Right kidney (tissue), 1 donor: ENCODE measurements at regions not wholly inside any gene's neighbourhood (a gene's known extent, or its start where the extent isn't known, plus 50 kb on each side); places are given as distances from the start of the nearest gene placed in this dataset.
"Not testable (repeated sequence)": the region's sequence is repeated elsewhere in the genome, so short reads cannot be mapped to it uniquely, and the experiment has no call there.

Source experiments
- DNase-seq: peaks from one replicate; pipeline ENCODE4 v3.0.0-alpha.2; 2016

GRCh38 chrY:7310482-7311269 lies 399.1 kb upstream of the AMELY start:
- DNase-seq: no peak

DNA sequence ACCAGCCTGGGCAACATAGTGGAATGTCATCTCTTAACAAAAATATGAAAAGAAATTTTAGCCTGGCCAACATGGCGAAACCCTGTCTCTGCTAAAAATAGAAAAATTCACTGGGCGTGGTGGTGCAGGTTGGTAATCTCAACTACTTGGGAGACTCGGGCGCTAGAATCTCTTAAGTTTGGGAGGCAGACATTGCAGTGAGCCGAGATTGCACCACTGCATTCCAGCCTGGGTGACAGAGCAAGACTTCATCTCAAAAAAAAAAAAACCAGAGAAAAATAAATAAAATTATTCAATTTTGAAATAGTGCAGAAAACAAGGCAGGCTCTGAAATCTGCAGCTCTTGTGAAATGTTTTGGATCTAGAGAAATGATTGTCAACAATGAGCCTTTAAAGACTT lies 397.3 kb upstream of the AMELY start:
- DNase-seq: no peak

GRCh38 chrY:7302306-7302705 lies 390.8 kb upstream of the AMELY start:
- no peak for DNase-seq

GRCh38 chrY:7299960-7300359 lies 388.4 kb upstream of the AMELY start:
- DNase-seq: no peak

GRCh38 chrY:7292113-7292512 lies 380.6 kb upstream of the AMELY start:
- no peak for DNase-seq

DNA sequence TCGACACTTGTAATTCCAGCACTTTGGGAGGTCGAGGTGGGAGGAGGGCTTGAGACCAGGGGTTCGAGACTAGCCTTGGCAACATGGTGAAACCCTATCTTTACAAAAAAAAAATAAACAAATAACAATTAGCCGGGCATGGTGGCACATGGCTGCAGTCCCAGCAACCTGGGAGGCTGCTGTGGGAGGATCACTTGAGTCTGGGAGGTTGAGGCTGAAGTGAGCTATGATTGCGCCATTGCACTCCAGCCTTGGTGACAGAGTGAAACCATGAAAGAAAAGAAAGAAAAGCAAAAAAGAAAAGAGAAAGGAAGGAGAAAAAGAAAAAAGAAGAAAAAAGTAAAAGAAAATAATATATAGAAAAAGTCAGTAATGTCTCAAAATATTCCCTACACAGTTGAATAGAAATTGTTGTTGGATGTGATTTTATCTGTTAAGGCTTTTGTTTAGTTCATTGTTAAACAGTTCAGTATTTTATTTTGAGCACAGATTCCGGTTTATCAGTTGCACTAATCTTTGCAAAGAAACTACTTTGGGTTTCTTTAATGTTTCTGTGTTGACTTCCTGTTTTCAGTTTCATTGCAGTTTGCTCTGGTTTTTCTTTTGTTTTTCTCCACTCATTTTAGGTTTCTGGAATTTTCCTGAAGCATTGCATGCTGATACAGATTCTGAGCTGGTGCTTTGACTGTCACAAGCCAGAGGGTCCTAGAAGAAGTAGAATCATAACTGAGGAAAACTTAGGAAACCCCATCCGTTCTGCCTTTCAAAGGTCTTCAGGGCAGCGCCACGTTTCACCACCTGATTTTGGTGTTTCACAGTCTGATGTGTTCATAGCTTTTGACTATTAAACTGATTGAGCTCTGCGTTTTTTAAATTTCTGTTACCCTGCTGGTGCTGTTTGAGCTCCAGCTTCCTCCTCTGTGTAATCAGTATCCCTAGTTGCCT lies 378.6 kb upstream of the AMELY start:
- no peak for DNase-seq

GRCh38 chrY:7288611-7289010 lies 377.1 kb upstream of the AMELY start:
- no peak for DNase-seq

- DNase-seq: not testable (repeated sequence)
These were observed 376.4 kb upstream of the AMELY start for GRCh38 chrY:7287963-7288362.

- no peak for DNase-seq
These were observed 373.8 kb upstream of the AMELY start for GRCh38 chrY:7285388-7285787.

DNA sequence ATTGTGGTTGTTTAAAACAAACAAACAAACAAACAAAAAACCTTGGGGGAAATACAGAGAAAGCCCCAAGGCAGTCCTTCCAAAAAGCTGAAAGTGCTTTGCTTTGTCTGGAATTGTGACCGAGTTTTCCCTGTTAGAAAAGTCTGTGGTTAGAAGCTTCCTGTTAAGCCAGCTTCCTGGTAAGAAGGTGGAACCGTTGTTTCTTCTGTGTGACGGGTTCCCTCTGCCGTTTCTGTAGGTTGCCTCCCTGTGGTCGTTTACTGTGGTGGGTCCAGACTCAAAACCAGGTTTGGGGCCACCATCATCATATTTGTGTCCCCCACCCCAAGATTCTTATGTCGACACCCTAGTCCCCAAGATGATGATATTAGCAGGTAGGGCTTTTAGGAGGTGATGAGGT lies 371.4 kb upstream of the AMELY start:
- no peak for DNase-seq

DNA sequence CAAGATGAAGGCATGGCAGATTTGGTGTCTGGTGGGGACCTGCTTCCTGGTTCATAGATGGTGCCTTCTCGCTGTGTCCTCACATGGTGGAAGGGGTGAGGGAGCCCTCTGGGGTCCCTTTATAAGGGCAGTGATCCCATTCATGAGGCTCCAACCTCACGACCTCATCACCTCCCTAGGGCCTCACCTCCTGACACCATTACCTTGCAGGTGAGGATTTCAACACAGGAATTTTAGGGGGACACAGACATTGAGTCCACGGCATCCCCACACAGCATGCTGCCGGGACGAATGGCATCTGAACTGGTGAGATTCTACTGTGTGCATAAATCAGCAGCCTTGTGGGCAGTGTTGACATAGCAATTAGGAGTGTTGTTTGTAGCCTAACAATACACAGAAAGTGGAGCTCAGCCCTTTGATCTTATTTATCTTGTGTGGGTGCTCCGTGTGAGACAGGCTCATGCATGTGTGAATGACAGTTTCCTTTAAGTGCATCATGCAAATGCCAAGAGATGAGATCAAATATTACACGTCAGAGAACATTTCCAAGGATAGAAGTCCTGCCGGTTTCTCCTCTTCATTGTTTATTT lies 368.7 kb upstream of the AMELY start:
- not testable (repeated sequence) for DNase-seq

- no peak for DNase-seq
These were observed 364.2 kb upstream of the AMELY start for GRCh38 chrY:7275751-7276150.

GRCh38 chrY:7275014-7275413 lies 363.5 kb upstream of the AMELY start:
- peak; percentile 15 for DNase-seq

DNA sequence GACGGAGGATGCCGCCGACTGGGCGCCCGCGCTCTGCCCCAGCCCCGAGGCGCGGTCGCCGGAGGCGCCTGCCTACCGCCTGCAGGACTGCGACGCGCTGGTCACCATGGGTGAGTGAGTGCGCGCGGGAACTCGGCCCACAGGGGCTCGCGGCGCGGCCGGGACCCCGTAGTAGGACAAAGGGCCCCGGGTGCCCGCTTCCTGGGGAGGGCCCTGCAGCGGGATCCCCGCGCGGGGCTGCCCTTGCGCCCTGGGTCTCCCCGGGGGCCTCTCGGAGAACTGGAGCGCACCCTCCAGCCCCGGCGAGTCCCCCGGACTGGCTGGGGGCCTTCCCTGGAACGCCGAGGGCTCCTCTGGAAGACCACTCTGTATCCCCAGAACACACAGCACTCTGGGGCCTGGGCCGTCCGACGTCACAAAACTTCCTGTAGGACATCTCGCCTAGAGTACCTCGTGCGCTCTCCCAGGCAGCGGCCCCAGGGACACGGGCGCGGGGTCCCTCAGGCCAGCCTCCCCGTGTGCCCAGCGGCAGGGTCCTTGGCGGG lies 362.9 kb upstream of the AMELY start:
- peak; percentile 71 for DNase-seq

- DNase-seq: peak; percentile 85
These were observed 362.1 kb upstream of the AMELY start for GRCh38 chrY:7273587-7274203.

DNA sequence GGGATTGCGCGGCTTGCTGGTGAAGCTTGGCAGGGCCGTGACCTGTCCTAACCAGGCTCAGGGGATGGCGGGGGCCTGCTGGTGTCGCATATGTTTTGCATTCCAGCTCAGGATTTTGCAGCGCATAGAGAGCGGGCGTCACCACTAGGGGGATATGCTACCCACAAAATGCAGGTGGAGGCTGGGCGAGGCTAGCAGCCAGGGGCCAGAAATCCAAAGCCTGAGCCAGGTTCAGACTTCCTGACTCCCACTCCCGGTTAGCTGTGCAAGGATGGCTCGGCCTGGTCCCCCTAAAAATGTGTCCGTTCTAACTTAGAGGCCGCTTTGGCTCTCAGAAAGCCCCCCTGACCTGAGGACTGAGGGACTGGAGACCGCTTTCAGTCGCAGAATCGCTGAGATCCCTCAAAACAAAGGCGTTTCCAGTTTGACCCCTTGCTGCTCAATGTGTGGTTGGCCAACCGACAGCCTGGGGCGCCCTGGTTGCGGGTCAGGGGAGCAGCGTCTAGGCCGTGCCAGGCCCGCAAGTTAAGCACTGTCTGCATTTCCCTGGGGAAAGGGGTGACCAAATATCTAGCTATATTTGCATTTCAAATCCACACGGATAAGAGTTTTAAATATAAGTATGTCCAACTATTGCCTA lies 361.1 kb upstream of the AMELY start:
- DNase-seq: peak; percentile 54

GRCh38 chrY:7263773-7264172 lies 352.2 kb upstream of the AMELY start:
- no peak for DNase-seq

DNA sequence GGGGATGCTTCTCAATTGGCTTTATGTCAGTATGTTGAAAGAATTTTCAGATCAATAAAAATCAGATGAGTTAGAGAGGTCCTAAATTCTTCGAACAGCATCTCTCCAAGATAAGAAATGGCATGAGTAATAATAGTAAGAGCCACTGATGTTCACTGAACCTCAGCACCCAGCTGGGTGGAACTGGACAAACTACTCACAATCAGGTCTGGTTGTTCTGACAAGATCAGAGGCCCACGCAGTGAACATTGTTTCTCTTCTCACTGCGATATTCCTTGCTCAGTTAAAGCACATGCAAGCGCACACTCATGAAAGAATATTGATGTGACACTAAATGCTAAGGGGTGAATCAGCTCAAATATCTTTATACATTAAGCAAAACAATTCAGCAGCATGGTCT lies 351.0 kb upstream of the AMELY start:
- no peak for DNase-seq

DNA sequence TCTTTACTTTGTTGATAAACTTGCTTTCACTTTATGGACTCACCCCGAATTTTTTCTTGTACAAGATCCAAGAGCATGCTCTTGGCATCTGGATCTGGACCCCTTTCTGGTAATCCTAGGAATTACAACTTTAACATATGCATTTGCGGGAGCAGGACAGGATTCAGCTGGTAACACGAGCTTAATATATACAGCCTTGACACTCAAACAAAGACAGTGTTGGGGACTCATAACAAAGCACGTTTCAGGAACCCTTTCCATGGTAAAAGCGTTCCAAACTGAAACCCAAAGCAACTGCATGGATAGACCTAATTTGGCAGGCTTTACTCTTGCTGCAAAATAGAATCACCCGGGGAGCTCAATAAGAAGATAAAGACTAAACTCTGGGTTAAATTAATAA lies 349.7 kb upstream of the AMELY start:
- DNase-seq: no peak

DNA sequence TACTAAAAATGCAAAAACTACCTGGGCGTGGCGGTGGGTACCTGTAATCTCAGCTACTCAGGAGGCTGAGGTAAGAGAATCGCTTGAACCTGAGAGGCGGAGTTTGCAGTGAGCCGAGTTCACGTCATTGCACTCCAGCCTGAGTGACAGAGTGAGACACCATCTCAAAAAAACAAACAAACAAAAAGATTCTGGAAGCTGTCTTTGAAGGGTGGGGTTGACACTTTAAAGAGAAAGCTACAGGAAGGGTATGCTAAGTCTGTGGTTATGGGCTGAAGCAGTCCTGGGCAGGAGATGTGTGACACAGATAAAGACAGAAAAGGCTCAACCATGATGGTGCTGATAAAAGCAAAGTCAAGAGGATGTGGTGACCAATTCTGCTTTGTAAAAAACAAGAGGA lies 328.5 kb upstream of the AMELY start:
- DNase-seq: no peak

- no peak for DNase-seq
These were observed 300.4 kb upstream of the AMELY start for GRCh38 chrY:7211971-7212370.

- DNase-seq: no peak
These were observed 292.9 kb upstream of the AMELY start for GRCh38 chrY:7204456-7204855.
